ENCODE measurements at regions not wholly inside any gene's neighbourhood (a gene's known extent, or its start where the extent isn't known, plus 50 kb on each side); places are given as distances from the start of the nearest gene placed in this dataset.
"Not testable (repeated sequence)": the region's sequence is repeated elsewhere in the genome, so short reads cannot be mapped to it uniquely, and the experiment has no call there.

DNA sequence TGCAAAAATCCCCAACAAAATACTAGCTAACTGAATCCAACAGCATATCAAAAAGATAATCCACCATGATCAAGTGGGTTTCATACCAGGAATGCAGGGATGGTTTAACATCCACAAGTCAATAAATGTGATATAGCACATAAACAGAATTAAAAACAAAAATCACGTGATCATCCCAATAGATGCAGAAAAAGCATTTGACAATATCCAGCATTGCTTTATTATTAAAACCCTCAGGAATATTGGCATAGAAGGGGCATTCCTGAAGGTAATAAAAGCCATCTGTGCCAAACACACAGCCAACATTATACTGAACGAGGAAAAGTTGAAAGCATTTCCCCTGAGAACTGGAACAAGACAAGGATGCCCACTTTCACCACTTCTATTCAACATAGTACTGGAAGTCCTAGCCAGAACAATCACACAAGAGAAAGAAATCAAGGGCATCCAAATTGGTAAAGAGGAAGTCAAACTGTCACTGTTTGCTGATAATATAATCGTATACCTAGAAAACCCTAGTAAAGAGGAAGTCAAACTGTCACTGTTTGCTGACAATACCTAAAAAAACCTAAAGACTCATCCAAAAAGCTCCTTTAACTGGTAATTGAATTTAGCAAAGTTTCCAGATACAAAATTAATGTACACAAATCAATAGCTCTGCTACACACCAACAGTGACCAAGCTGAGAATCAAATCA is 109.8 kb downstream of the RNASET2 start:
- not testable (repeated sequence) for TF ChIP-seq EZH2 (IDR thresholded peaks at IDR 0.05; ENCODE audit: borderline replicate concordance, low read depth, low read length, severe bottlenecking)
- TF ChIP-seq, protein P1, sequence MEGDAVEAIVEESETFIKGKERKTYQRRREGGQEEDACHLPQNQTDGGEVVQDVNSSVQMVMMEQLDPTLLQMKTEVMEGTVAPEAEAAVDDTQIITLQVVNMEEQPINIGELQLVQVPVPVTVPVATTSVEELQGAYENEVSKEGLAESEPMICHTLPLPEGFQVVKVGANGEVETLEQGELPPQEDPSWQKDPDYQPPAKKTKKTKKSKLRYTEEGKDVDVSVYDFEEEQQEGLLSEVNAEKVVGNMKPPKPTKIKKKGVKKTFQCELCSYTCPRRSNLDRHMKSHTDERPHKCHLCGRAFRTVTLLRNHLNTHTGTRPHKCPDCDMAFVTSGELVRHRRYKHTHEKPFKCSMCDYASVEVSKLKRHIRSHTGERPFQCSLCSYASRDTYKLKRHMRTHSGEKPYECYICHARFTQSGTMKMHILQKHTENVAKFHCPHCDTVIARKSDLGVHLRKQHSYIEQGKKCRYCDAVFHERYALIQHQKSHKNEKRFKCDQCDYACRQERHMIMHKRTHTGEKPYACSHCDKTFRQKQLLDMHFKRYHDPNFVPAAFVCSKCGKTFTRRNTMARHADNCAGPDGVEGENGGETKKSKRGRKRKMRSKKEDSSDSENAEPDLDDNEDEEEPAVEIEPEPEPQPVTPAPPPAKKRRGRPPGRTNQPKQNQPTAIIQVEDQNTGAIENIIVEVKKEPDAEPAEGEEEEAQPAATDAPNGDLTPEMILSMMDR (IDR thresholded peaks at IDR 0.05; ENCODE audit: extremely low read depth in 1 of 2, insufficient read depth in 1 of 2, low read depth in 1 of 2, low read length in 2 of 2), result not testable (repeated sequence)

Data from endothelial cell of umbilical vein (primary cell).